Epithelial cell of proximal tubule (primary cell): ENCODE measurements at regions not wholly inside any gene's neighbourhood (a gene's known extent, or its start where the extent isn't known, plus 50 kb on each side); places are given as distances from the start of the nearest gene placed in this dataset.

Source experiments
- DNase-seq: peaks from one replicate; pipeline ENCODE4 v3.0.0-alpha.2; 2011; ENCODE audit warnings: low read depth
- H3K4me3 ChIP-seq: 2 replicates; pipeline ENCODE4 v1.5.1; 2011; ENCODE audit warnings: low read depth, mild to moderate bottlenecking, low read length
- TF ChIP-seq, protein P1 (sequence below): conservative IDR thresholded peaks from 2 replicates; pipeline ENCODE4 v1.5.1; 2012; ENCODE audit warnings: low read depth, mild to moderate bottlenecking, low read length

DNA sequence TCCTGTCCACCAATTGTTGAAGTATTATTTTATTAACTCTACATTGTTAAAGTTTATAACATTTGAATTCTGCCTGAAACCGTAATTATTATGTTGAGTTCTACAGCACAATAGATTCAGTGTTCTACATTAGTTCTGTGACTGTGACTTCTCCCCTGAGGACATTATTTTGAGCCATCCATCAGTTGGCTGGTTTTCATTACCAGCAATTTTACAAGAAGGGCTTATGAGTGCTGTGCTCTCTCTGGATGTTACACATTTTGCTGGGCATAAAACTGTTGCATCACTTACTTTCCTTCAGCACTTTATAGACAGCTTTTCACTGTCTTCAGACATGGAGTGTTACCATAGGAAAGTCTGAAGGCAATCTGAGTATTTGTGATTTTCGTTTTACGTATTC is 118.2 kb upstream of the KITLG start:
- DNase-seq: no peak
- no peak overlapping the region for H3K4me3 ChIP-seq
- TF ChIP-seq, protein P1, sequence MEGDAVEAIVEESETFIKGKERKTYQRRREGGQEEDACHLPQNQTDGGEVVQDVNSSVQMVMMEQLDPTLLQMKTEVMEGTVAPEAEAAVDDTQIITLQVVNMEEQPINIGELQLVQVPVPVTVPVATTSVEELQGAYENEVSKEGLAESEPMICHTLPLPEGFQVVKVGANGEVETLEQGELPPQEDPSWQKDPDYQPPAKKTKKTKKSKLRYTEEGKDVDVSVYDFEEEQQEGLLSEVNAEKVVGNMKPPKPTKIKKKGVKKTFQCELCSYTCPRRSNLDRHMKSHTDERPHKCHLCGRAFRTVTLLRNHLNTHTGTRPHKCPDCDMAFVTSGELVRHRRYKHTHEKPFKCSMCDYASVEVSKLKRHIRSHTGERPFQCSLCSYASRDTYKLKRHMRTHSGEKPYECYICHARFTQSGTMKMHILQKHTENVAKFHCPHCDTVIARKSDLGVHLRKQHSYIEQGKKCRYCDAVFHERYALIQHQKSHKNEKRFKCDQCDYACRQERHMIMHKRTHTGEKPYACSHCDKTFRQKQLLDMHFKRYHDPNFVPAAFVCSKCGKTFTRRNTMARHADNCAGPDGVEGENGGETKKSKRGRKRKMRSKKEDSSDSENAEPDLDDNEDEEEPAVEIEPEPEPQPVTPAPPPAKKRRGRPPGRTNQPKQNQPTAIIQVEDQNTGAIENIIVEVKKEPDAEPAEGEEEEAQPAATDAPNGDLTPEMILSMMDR: no peak

DNA sequence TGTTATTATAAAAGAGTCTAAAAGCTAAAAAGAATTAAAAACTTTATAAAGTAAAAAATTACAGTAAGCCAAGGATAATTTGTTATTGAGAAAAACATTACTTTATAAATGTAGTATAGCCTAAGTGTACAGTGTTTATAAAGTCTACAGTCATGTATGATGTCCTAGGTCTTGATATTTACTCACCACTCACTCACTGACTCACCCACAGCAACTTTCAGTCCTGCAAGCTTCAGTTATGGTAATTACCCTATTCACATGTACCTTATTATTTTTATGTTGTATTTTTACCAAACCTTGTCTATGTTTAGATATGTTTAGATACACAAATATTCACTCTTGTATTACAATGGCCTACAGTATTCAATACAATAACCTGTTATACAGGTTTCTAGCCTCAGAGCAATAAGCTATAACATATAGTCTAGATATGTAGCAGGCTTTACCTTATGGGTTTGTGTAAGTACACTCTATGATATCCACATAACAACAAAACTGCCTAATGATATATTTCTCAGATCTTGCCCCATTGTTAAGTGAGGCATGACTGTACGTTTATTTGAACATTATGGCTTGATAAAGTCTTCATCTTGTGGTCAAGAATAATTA is 113.7 kb upstream of the KITLG start:
- H3K4me3 ChIP-seq: no peak overlapping the region
- TF ChIP-seq, protein P1: no peak
- no peak for DNase-seq

DNA sequence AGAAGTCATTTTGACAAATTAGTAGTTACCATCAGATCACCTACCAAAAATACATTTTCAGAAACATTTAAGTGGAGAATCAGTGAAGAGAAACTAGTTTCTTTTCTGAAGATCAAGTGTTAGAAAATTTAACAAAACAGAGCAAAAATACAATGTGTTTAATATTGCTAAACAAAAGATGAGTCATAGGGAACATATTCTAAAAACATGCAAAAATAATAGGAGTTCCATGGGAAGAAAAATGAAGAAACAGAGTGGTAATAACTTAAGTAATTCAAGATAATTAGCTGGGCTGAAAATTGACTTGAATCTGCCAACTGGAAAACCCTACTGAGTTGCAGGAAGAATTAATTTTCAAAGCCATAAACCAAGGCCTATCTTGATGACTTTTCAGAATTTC is 111.5 kb upstream of the KITLG start:
- DNase-seq: no peak
- H3K4me3 ChIP-seq: no peak overlapping the region
- TF ChIP-seq, protein P1: no peak

DNA sequence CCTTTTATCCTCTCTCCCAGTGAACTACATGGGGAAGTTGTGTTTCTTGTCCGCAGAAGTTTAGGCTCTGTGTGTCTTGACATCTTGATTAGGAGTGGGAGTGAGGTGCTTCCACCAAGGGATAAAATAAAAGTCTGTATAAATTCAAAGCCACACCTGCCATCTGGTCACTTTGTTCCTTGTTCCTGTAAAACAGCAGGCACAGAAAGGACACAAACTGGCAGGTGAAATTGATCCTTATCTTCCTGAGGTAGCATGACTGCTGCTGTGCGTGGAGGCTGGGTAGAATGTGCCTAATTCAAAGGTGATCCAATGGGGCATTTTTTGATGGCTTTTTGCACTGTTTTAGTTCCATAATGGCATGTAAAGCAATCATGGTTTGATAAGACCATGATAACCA is 104.3 kb upstream of the KITLG start:
- DNase-seq: no peak
- H3K4me3 ChIP-seq: no peak overlapping the region
- TF ChIP-seq, protein P1: no peak

DNA sequence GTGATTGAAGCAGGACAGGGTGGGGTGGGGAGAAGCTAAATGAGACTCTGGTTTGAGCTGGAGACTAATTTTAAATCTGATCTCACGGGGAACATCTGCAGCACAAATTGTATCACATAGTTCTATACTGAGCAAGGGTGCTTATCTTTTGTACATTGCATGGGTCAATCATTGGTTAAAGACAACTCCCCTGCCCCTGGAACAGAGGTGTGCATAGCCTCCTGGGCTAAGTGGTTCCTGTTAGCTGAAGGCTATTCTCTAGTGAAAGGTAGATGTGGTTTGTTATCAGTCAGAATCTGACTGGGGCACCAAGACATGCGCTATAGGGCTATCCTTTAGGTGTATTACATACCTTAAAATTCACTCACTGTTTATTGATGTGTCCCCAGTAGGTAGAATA is 103.9 kb upstream of the KITLG start:
- TF ChIP-seq, protein P1: no peak
- no peak for DNase-seq
- H3K4me3 ChIP-seq: no peak overlapping the region

DNA sequence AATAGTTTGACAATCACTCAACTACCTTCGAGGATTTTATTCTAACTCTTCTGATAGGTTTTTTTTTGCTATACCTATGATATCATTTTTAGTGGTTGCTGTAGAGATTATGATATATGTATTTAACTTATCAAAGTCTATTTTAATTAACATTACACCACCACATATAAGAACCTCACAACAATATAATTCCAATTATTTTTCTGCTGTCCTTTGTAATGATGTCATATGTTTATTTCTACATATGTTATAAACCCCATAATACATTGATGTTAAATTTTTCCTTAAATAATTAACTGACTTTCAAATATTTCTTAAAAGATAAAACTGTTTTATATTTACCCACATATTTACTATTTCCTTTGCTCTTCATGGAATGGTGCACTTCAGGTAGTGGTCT is 103.4 kb upstream of the KITLG start:
- DNase-seq: no peak
- TF ChIP-seq, protein P1: no peak
- no peak overlapping the region for H3K4me3 ChIP-seq

DNA sequence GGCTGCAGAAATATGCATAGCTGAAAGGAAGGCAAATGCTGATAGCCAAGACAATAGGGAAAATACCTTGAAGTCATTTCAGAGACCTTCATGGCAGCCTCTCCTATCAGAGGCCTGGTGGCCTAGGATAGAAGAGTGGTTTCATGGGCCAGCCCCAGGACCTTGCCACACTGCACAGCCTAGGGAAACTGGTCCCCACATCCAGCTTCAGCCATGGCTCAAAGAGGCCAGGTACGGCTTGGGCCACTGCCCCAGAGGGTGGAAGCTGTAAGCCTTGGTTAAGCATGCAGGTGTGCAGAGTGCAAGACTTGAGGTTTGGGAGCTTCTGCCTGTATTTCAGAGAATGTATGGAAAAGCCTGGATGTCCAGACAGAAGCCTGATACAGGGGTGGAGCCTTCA is 101.0 kb upstream of the KITLG start:
- no peak for DNase-seq
- TF ChIP-seq, protein P1: no peak
- H3K4me3 ChIP-seq: no peak overlapping the region
